Gastrocnemius medialis (tissue), 4 donors: ENCODE measurements at regions not wholly inside any gene's neighbourhood (a gene's known extent, or its start where the extent isn't known, plus 50 kb on each side); places are given as distances from the start of the nearest gene placed in this dataset.

Experiments used
- ATAC-seq, 2 donors: fragments of 150-250 bp; one replicate each; pipeline ENCODE4 v1.9.1; 2016
- DNase-seq, 2 donors: peaks; one replicate each; pipeline ENCODE4 v3.0.0-alpha.2; 2019
- H3K27ac ChIP-seq, 4 donors: fragments of 200-600 bp; sonication (generic); 1 replicate in 1 of 4; 2 replicates in 3 of 4; pipeline ENCODE4 v1.5.1; 2016 to 2018; ENCODE audit warnings: mild to moderate bottlenecking in 2 of 4, moderate library complexity in 1 of 4
- H3K27me3 ChIP-seq, 3 donors: fragments of 200-600 bp; sonication (generic) in 2 of 3; 1 replicate in 1 of 3; 2 replicates in 2 of 3; pipeline versions ENCODE4 v1.5.1 to v1.6.0; 2016 to 2019; ENCODE audit warnings: mild to moderate bottlenecking in 1 of 3, moderate library complexity in 1 of 3
- H3K36me3 ChIP-seq, 2 donors: fragments of 200-600 bp; sonication (generic) in 1 of 2; one replicate each; pipeline ENCODE4 v1.5.1; 2017 to 2018
- H3K4me1 ChIP-seq, 2 donors: fragments of 200-600 bp; sonication (generic) in 1 of 2; one replicate each; pipeline ENCODE4 v1.5.1; 2016 to 2017; ENCODE audit warnings: mild to moderate bottlenecking in 2 of 2
- H3K4me3 ChIP-seq, 4 donors: fragments of 200-600 bp; sonication (generic) in 3 of 4; 1 replicate in 1 of 4; 2 replicates in 3 of 4; pipeline ENCODE4 v1.5.1; 2016 to 2019; ENCODE audit warnings: mild to moderate bottlenecking in 2 of 4
- H3K9me3 ChIP-seq, 3 donors: fragments of 200-600 bp; sonication (generic) in 2 of 3; 1 replicate in 1 of 3; 2 replicates in 2 of 3; pipeline ENCODE4 v1.5.1; 2016 to 2019
- CTCF ChIP-seq, 5 experiments: fragments of 450-650 bp in 3 of 5; fragments of 200-600 bp in 2 of 5; sonication (generic) in 2 of 5; IDR thresholded peaks in 4 of 5; conservative IDR thresholded peaks in 1 of 5; 1 replicate in 4 of 5; 2 replicates in 1 of 5; pipeline ENCODE4 v1.5.1; 2016 to 2019; ENCODE audit warnings: antibody characterized with exemption in 5 of 5, mild to moderate bottlenecking in 3 of 5, moderate library complexity in 3 of 5
- POLR2A ChIP-seq, 2 donors: fragments of 450-650 bp; IDR thresholded peaks; one replicate each; pipeline ENCODE4 v1.6.1; 2017; ENCODE audit warnings: antibody characterized with exemption in 2 of 2, mild to moderate bottlenecking in 2 of 2, moderate library complexity in 2 of 2
- in situ Hi-C, 4 donors: fragments of 200-750 bp; cut with MboI; loops; one replicate each; pipeline versions ENCODE4 v1.15.0 to v1.8.0; 2017; ENCODE audit warnings: low sequenced_read_pairs in 4 of 4
- intact Hi-C: fragments of 100-400 bp; cut with DNase I; formaldehyde crosslinking; loops from one replicate; pipeline ENCODE4 v1.15.1; 2023; ENCODE audit warnings: low total_unique reads

DNA sequence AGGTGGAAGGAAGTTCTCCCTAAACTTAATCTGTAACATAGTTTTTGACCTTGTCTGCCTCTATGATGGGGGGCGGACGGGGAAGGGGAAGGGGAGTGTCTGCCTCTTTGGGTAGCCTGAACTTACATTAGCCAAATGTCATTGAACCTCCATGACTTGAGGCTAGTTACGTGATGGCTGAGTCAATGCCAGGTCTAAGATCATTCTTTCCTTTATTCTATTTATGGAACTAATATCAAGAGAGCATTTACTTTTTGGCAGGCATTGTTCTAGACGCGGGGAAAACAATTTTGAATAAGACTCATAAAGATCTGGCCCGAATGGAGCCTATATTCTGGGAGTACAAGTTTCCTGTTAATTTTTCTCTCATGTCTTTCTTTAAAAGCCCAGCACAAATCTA is 340.7 kb upstream of the C2CD4B start:
- Histone ChIP-seq H3K27ac (peak overlapping the region; percentile 57 to 68 (median 64)), H3K4me1 (peaks cover 44 to 45% of the 10 kb centered on the region in 2 donors), H3K4me3 (no peak overlapping the region), H3K36me3 (no peaks in the 10 kb centered on the region), H3K9me3 (no peaks in the 10 kb centered on the region), H3K27me3 (no peaks in the 10 kb centered on the region)
- intact Hi-C loops (no loop called here), in situ Hi-C loops (no loop called here)
- ATAC-seq (no peak), DNase-seq (no peak)
- TF ChIP-seq CTCF (IDR thresholded peaks at IDR 0.05 in 4 of 5, conservative IDR thresholded peaks at IDR 0.05 in 1 of 5) (no peak), POLR2A (IDR thresholded peaks at IDR 0.05) (no peak)

GRCh38 chr15:62506217-62506805 is 341.2 kb upstream of the C2CD4B start:
- in situ Hi-C loops, result no loop called here
- no peak overlapping the region for H3K4me3 ChIP-seq
- DNase-seq, result no peak

GRCh38 chr15:62509395-62509958 is 344.4 kb upstream of the C2CD4B start:
- in situ Hi-C loops (no loop called here), intact Hi-C loops (no loop called here)
- DNase-seq, result no peak
- H3K4me1 ChIP-seq, result peaks cover 47 to 50% of the 10 kb centered on the region in 2 donors
- ATAC-seq, result no peak
- no peaks in the 10 kb centered on the region for H3K27me3 ChIP-seq
- H3K4me3 ChIP-seq, result no peak overlapping the region
- no peak overlapping the region for H3K27ac ChIP-seq
- H3K9me3 ChIP-seq, result no peaks in the 10 kb centered on the region
- no peaks in the 10 kb centered on the region for H3K36me3 ChIP-seq
- no peak for TF ChIP-seq CTCF (IDR thresholded peaks at IDR 0.05 in 4 of 5, conservative IDR thresholded peaks at IDR 0.05 in 1 of 5)
- TF ChIP-seq POLR2A (IDR thresholded peaks at IDR 0.05), result no peak

More at GRCh38 chr15:62506217-62506805, 341.2 kb upstream of the C2CD4B start:
- no peaks in the 10 kb centered on the region for H3K36me3 ChIP-seq
- H3K9me3 ChIP-seq, result no peaks in the 10 kb centered on the region
- peaks cover 44 to 45% of the 10 kb centered on the region in 2 donors for H3K4me1 ChIP-seq
- intact Hi-C loops, result no loop called here
- peak overlapping the region; percentile 57 to 68 (median 64) for H3K27ac ChIP-seq
- no peaks in the 10 kb centered on the region for H3K27me3 ChIP-seq
- ATAC-seq, result peak; percentile 75 to 92
- TF ChIP-seq POLR2A (IDR thresholded peaks at IDR 0.05), result no peak
- TF ChIP-seq CTCF (IDR thresholded peaks at IDR 0.05 in 4 of 5, conservative IDR thresholded peaks at IDR 0.05 in 1 of 5), result no peak

DNA sequence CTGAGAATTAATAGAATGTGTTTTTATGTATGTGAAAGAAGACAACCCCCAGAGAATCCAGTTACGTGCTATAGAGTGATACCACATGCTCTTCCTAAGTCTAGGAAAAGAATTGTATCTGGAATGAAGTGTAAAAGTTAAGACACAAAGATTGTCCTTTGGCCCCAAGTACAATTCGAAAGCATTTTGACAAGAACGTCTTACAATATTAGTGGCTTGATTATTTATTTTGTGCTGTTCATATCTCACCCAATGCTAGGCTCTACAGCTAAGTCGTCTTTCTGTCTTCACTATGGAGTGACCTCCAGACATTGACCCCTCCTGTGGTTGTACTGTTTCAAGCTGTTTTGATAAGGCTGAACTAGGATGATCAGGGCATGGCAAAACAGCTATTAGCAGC is 345.7 kb upstream of the C2CD4B start:
- no peak overlapping the region for H3K27ac ChIP-seq
- no peaks in the 10 kb centered on the region for H3K36me3 ChIP-seq
- TF ChIP-seq POLR2A (IDR thresholded peaks at IDR 0.05) (no peak), CTCF (IDR thresholded peaks at IDR 0.05 in 4 of 5, conservative IDR thresholded peaks at IDR 0.05 in 1 of 5) (no peak)
- DNase-seq, result no peak
- no peaks in the 10 kb centered on the region for H3K27me3 ChIP-seq
- no peak overlapping the region for H3K4me3 ChIP-seq
- no peaks in the 10 kb centered on the region for H3K9me3 ChIP-seq
- ATAC-seq, result no peak
- in situ Hi-C loops (no loop called here), intact Hi-C loops (no loop called here)
- peaks cover 51 to 58% of the 10 kb centered on the region in 2 donors for H3K4me1 ChIP-seq
